Lung (tissue), 11 donors: ENCODE measurements at regions not wholly inside any gene's neighbourhood (a gene's known extent, or its start where the extent isn't known, plus 50 kb on each side); places are given as distances from the start of the nearest gene placed in this dataset.

Experiments used
- ATAC-seq: fragments of 200-7000 bp; cut with Tn5 transposase; one replicate; pipeline ENCODE4 v1.9.1; 2020; ENCODE audit warnings: moderate number of reproducible peaks; ENCODE audit not compliant: insufficient read depth, low FRiP score
- DNase-seq, 3 donors: peaks; one replicate each; pipeline ENCODE4 v3.0.0-alpha.2; 2013 to 2017
- H3K27ac ChIP-seq, 2 donors: one replicate each; pipeline ENCODE4 v1.5.1; 2013; ENCODE audit warnings: mild to moderate bottlenecking in 2 of 2, moderate library complexity in 2 of 2, control low read depth in 1 of 2, inconsistent platforms in 1 of 2, low read depth in 1 of 2, low read length in 1 of 2
- H3K27me3 ChIP-seq, 3 donors: one replicate each; pipeline ENCODE4 v1.5.1; 2013; ENCODE audit warnings: low read length in 2 of 3; ENCODE audit not compliant: control insufficient read depth in 3 of 3, insufficient read depth in 3 of 3
- H3K36me3 ChIP-seq, 4 donors: one replicate each; pipeline ENCODE4 v1.5.1; 2013; ENCODE audit warnings: low read length in 4 of 4, mild to moderate bottlenecking in 1 of 4, moderate library complexity in 1 of 4; ENCODE audit not compliant: control insufficient read depth in 4 of 4, insufficient read depth in 4 of 4
- H3K4me1 ChIP-seq, 5 donors: one replicate each; pipeline ENCODE4 v1.5.1; 2013; ENCODE audit warnings: low read length in 5 of 5, mild to moderate bottlenecking in 2 of 5, moderate library complexity in 1 of 5; ENCODE audit not compliant: control insufficient read depth in 5 of 5, insufficient read depth in 5 of 5
- H3K4me3 ChIP-seq: one replicate; pipeline ENCODE4 v1.5.1; 2013; ENCODE audit warnings: mild to moderate bottlenecking, control low read depth, moderate library complexity
- H3K9ac ChIP-seq, 2 donors: one replicate each; pipeline ENCODE4 v1.5.1; 2013; ENCODE audit warnings: low read length in 2 of 2, control low read depth in 1 of 2; ENCODE audit not compliant: insufficient read depth in 1 of 2
- H3K9me3 ChIP-seq, 4 donors: one replicate each; pipeline ENCODE4 v1.5.1; 2013; ENCODE audit warnings: low read length in 3 of 4, mild to moderate bottlenecking in 1 of 4, moderate library complexity in 1 of 4; ENCODE audit not compliant: control insufficient read depth in 4 of 4, insufficient read depth in 3 of 4
- WGBS, 2 donors: extraction: QIAGEN DNeasy Blood & Tissue Kit; methylation state at CpG; one replicate each; pipeline ENCODE4 v1.1.7; 2013; 5-methylcytosine and 5-hydroxymethylcytosine counted together
- TF ChIP-seq, protein P1 (sequence below): IDR thresholded peaks from 2 replicates; pipeline ENCODE4 v1.5.1; 2012; ENCODE audit warnings: mild to moderate bottlenecking; ENCODE audit errors: control extremely low read depth, extremely low read depth
- donor health status: control.
- donor health status: control.
- donor health status: Bipolar disorder and iron deficiency.
- donor health status: healthy.
- donor health status: DM: yes; HTN: yes; CAD: no.

DNA sequence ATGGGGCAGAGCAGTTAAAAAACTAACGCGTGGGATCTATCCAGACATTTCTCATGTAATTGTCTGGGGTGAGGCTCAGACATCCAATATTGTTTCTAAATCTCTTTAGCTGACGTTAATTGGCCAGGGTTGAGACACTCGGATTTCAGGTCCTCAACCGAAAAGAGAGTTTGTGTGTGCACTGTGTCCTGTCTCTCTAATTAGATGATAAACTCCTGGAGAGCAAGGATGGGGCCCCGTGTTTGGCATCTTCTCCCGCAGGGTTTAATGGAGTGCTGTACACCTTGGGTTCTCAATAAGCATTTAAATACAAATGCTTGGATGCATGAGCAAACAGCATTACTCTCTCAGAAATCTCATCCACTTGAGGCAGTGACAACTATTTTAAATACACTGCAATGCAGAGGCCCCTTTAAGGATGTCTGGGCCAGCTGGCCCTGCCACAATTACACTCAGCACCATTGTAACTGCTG lies 139.6 kb downstream of the MTX3 start:
- Histone ChIP-seq H3K9me3 (no peaks in the 10 kb centered on the region), H3K4me3 (no peak overlapping the region), H3K4me1 (no peaks in the 10 kb centered on the region), H3K27me3 (peaks cover 0 to 7% (median 0%) of the 10 kb centered on the region in 3 donors), H3K36me3 (no peaks in the 10 kb centered on the region), H3K27ac (no peak overlapping the region), H3K9ac (no peak overlapping the region)
- WGBS, 2 donors: 79 to 91% methylated on average over 7 of the region's 7 CpGs
- no peak for ATAC-seq
- no peak for DNase-seq
- TF ChIP-seq, protein P1, sequence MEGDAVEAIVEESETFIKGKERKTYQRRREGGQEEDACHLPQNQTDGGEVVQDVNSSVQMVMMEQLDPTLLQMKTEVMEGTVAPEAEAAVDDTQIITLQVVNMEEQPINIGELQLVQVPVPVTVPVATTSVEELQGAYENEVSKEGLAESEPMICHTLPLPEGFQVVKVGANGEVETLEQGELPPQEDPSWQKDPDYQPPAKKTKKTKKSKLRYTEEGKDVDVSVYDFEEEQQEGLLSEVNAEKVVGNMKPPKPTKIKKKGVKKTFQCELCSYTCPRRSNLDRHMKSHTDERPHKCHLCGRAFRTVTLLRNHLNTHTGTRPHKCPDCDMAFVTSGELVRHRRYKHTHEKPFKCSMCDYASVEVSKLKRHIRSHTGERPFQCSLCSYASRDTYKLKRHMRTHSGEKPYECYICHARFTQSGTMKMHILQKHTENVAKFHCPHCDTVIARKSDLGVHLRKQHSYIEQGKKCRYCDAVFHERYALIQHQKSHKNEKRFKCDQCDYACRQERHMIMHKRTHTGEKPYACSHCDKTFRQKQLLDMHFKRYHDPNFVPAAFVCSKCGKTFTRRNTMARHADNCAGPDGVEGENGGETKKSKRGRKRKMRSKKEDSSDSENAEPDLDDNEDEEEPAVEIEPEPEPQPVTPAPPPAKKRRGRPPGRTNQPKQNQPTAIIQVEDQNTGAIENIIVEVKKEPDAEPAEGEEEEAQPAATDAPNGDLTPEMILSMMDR: no peak

DNA sequence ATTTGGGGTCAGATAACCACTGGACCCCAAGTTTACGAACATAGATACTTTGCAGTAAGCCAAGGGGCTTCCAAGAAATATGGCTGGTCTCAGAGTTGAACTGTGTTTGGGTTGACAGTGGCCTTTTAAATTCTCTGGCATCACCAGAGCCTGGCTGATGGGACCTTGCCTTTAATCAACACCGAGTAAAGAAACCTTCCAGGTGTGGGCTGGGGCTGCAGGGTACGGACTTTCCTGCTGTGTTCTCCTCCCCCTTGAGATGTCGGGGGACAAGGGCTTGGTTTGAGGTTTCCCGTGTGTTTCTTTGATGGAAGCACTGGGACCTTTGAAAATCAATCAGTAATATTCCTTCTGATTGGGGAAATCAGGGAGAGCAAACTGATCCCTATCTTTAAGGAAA lies 140.1 kb downstream of the MTX3 start:
- Histone ChIP-seq H3K27ac (no peak overlapping the region), H3K4me1 (no peaks in the 10 kb centered on the region), H3K36me3 (no peaks in the 10 kb centered on the region), H3K4me3 (no peak overlapping the region), H3K27me3 (peaks cover 0 to 7% (median 0%) of the 10 kb centered on the region in 3 donors), H3K9me3 (no peaks in the 10 kb centered on the region), H3K9ac (no peak overlapping the region)
- TF ChIP-seq, protein P1: no peak
- WGBS, 2 donors: 87 to 89% methylated on average over 5 of the region's 5 CpGs
- DNase-seq (no peak), ATAC-seq (no peak)

DNA sequence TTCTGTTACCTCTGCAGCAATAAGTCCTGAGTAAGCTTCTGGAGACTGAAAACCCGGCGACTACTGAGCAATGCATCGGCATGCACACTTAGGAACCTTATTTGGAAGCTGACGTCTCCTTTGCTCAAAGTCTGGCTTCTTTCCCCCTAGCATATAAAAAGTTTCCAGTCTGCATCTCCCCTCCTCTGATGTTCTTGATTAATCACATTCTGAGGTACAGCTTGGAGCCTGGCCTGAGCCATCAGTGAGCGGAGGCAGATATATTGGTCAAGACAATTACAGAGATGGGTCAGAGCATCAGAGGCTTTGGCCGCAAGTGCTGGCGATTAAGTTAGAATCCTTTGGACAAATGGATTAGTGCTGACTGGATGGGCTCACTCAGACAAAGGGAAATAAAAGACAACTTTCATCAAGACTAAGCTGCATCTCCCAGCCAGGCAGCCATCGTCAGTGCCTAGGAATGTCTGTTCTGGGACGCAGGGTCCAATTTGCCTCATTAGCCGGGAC lies 140.7 kb downstream of the MTX3 start:
- Histone ChIP-seq H3K27ac (no peak overlapping the region), H3K27me3 (peaks cover 0 to 4% (median 0%) of the 10 kb centered on the region in 3 donors), H3K9me3 (no peaks in the 10 kb centered on the region), H3K9ac (no peak overlapping the region), H3K4me3 (no peak overlapping the region), H3K36me3 (no peaks in the 10 kb centered on the region), H3K4me1 (no peaks in the 10 kb centered on the region)
- no peak for ATAC-seq
- WGBS, 2 donors: 90 to 92% methylated on average over 10 of the region's 10 CpGs
- DNase-seq: no peak
- TF ChIP-seq, protein P1: no peak
